ENCODE measurements at regions not wholly inside any gene's neighbourhood (a gene's known extent, or its start where the extent isn't known, plus 50 kb on each side); places are given as distances from the start of the nearest gene placed in this dataset.
A peak's percentile ranks its signal among the peaks of the same experiment; 100 is the strongest.

- no peak for DNase-seq (ENCODE audit: low read depth)
Observed at GRCh38 chr10:93178226-93178625, 104.5 kb downstream of the CYP26A1 start.

DNA sequence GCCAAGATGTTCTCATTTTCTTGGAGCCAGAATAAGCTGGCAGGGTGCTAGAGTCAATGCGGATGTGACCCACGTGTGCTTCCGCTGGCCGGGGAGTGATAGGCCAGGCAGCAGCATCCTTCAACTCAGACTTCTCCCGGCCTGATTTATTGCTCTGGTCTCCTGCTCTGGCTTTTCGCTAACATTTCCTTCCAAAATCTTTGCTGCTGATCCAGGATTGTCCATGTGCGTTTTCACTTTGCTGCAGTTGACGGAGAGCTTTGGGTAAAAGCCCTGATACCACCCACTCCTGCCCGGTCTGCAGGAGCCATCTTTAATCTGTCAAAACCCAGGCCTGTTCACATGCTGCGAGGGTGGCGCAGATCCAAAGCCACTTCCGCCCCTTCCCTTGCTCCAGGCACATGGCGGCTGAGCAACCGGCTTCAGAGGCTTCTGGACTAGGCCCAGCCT is 106.8 kb downstream of the CYP26A1 start:
- DNase-seq (ENCODE audit: low read depth): no peak

DNA sequence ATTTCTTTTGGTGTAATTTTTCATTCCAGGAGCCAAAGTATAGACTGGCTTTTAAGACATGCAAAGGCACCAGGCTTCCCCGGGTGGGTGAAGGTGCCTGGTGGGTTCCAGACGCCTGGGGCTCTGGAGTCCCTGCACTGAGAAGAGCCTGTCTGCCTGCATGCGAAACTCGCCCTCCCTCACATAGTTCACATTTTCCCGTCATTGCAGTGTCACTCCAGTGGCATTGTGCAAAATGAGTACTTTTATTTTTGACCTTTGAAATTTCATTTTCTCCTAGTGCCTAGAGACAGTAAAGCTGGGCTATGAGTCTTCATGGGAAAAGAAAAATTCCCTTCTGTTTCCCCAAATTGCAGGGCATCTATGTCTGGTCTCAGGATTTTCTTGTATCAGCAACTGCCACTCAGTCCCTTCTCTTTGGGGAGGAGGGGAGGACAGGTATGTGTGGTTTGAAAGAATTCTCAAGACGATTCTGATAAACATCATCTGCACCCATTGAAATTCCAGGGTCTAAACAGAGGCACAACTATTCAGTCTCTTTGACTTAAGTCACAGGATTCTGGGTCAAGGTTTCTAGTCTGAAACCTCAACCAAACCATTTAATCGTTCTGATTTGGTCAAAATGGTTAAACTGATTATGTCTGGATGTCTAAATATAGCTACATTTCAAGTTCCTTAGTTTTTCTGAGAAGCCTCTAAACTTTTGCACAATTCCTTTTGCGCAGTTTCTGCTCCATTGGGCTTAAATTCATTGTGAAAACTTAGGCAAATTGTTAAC is 107.8 kb downstream of the CYP26A1 start:
- DNase-seq (ENCODE audit: low read depth): no peak

- DNase-seq (ENCODE audit: low read depth): no peak
Observed at GRCh38 chr10:93182049-93182327, 108.3 kb downstream of the CYP26A1 start.

- DNase-seq (ENCODE audit: low read depth): no peak
Observed at GRCh38 chr10:93182790-93183189, 109.1 kb downstream of the CYP26A1 start.

DNA sequence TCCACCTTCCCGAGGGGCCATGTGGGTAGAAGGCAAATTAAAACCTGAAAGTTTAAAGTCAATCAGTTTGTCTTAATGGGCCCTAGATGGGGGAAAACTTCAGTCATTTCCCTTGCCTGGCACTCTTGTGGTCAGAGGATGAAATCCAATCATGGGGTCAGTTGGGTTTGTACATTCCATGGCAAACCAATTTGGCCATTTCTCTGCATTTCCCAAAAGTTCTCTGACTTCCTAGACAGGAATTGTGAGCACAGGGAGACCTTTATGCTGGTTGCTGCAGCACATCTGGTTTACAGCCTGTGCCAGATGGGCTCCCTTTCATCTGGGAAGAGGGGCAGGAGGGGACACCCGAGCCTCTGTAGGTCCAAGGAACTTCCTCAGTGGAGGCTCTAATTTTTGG is 113.0 kb downstream of the CYP26A1 start:
- no peak for DNase-seq (ENCODE audit: low read depth)

GRCh38 chr10:93189944-93190343 is 116.3 kb downstream of the CYP26A1 start:
- no peak for DNase-seq (ENCODE audit: low read depth)

DNA sequence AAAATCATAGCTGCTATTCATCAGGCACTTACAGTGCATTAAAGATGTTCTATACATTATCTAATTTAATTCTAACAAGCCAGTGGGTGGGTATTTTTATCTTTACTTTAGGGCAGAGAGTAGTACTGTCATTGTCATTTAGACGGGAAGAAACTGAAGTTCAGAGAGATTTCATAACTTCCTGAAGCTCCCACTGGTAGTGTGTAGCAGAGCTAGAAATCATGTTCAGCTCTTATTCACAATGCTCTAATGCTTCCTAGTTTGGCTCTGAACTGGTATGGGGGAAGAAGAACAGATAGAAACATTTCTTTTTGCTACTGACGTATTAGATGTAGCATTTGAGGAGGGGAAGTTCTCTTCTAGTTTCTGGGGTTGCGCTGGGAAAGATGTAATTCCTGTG is 116.7 kb downstream of the CYP26A1 start:
- no peak for DNase-seq (ENCODE audit: low read depth)

DNA sequence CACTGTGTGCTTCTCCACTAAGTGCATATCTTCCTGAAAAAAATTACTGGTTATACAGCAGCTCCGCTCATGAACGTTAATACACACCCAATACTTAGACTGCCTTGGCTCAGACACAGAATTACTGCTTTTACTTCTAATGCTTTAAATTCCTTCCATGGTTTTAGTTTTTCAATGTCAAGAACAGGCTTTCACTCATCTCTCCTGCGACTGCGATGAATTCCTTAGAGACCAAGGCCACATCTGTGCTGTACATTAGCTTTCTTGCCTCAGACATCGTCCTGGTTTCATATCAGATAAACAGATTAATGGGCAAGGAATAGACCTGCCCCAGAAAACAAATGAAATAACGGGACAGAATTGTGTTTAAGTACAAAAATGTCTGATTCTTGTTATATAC is 120.2 kb downstream of the CYP26A1 start:
- no peak for DNase-seq (ENCODE audit: low read depth)

DNA sequence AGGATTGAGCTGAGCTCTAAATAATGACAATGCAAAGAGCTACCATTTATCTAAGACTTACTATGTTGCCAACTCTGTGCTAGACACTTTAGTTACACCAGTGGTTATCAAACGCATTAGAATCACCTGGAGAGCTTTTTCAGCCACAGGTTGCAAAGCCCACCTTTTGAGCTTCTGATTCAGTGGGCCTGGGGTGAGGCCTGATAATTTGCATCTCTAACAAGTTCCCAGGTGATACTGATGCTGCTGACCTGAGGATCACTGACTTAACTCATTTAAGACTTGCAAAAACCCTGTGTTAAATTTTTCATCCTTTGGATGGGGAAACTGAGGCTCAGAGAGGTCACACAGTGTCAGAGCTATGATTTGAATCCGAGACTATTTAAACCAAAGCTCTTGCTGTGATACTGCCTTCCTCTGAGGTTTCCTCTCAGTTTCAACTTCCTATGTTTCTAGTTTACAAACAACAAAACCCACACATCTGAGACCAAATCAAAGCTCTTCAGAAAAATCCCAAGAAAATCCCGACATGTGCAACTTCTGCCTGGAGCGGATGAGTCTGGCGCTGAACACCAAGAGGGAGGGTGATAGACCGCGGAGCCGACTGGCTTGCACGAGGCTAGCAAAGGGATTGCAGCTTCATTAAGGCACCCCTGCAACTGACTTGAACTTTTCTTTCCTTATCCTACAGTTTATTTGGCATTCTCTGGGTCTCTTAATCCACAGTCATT is 124.9 kb downstream of the CYP26A1 start:
- DNase-seq (ENCODE audit: low read depth): peak; percentile 26

DNA sequence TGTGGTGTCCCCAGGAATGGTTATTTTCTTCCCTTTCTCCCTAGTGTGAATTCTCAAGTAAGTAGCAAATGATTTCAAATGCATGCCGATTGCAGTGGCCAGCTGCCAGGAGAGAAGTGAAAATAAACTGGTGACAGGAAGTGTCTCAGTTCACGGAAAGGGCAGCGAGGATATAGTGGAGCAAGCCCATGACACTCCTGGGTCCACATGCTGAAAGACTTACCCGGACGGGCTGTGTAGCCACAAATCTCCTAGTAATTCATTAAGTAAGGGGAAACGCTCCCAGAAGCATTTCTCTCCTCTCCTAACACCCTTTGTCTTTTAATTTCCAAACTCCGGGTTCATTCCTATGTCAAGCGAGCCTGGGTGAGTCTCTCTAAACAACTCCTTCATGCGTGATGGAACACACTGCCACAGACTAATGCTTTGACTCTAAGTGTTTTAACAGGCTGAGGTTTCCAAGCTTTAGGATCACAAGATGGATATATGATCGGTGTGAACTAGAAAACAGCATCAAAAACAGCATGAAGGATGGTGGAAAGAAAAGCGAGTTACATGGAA is 125.6 kb downstream of the CYP26A1 start:
- peak; percentile 65 for DNase-seq (ENCODE audit: low read depth)

DNA sequence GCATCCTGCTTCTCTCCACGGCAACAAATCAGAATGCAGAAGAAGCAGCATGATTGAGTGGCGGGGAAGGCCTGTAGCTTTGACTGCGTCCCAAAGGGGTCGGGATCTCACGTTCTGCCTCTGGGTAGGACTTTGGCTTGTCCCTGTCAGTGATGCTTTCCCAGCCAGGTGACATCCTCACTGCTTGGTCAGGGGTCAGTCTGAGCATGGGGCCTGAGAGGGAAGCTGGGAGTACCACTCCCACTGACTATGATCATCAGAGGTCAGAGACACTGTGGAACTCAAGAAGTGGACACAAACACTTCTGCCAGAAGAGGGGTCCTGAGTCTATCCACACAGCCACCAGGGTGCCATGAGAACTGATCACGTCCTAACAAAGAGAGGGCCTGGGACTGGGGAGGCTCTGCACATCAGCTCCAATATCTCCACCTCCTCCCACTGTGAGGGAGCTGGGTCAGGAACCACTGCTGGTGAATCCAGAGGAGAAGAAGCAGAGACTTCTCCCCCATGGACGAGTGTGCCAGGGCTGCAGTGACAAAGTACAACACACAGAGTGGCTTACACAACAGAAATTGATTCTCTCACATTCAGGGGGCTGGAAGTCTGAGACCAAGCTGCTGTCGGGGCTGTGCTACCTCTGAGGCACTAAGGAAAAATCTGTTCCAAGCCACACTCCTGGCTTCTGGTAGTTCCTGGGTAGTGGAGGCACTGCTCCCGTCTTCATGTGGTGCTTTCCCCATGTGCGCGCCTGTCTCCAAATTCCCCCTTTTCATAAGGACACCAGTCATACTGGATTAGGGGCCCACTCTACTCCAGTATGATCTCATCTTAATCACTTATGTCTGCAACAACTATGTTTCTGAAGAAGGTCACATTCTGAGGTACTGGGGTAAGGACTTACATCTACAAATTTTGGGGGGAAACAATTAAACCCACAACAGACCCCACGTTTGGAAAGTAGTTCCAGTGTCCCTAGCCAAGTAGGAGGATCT is 131.1 kb downstream of the CYP26A1 start:
- DNase-seq (ENCODE audit: low read depth): no peak

GRCh38 chr10:93206652-93207051 is 133.0 kb downstream of the CYP26A1 start:
- no peak for DNase-seq (ENCODE audit: low read depth)

DNA sequence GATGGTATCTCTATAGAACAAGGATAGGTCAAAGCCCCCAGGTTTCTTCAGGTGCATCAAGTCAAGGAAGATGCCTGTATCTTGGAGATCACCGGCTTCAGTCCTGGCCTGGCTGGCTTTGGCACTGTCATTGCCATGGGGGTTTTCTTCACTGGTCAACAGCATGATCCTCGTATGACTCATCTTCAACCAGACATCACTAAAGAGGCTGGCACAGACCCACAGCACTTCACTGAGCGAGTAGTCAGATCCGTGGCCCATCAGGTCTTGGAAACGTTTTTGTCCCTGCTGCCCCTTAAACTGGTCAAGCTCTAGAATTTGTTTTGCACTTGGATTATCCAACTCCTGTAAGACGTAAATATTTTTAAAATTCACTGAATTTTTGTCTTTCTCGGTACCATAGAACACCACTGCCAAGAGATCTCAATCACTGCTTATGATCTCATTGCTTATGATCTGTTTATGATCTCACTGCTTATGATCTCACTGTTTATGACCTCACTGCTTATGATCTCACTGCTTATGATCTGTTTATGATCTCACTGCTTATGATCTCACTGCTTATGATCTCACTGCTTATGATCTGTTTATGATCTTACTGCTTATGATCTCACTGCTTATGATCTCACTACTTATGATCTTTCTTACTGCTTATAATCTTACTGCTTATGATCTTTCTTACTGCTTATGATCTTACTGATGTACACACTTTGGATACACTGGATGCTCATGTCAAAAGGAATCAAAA is 135.2 kb downstream of the CYP26A1 start:
- no peak for DNase-seq (ENCODE audit: low read depth)

- no peak for DNase-seq (ENCODE audit: low read depth)
Observed at GRCh38 chr10:93211991-93212390, 138.3 kb downstream of the CYP26A1 start.

GRCh38 chr10:93215312-93215711 is 141.6 kb downstream of the CYP26A1 start:
- DNase-seq (ENCODE audit: low read depth): no peak

DNA sequence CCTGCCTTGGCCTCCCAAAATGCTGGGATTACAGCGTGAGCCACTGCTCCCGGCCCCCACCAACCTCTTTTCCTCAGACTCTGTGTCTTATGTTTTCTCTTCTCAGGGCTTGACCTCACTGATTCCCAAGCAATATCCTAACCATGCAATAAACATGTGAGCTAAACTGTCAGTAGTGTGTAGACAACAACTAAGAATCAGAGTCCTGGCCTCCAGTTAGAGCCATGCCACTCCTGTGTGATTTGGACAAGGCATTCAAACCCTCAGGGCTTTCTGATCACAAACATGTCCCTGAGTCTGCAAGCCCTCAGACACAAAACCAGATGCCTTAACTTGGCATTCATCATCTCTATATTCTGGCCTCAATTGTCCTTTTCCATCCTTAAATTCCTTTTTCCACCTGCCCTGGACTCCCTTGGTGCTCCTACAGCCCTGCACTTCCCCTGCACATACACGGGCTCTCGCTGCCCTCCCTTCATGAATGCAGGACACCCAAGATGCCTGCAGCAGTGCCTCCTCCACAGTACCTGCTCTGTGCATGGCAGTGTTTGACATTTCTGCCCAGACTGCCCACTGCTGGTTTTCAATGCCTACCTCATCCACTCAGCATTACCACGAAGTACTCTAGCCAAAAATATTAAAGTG is 142.8 kb downstream of the CYP26A1 start:
- no peak for DNase-seq (ENCODE audit: low read depth)

GRCh38 chr10:93218386-93218785 is 144.7 kb downstream of the CYP26A1 start:
- DNase-seq (ENCODE audit: low read depth): no peak

- no peak for DNase-seq (ENCODE audit: low read depth)
Observed at GRCh38 chr10:93219347-93219746, 145.7 kb downstream of the CYP26A1 start.

GRCh38 chr10:93220296-93221170 is 146.8 kb downstream of the CYP26A1 start:
- DNase-seq (ENCODE audit: low read depth): no peak

Data from non-pigmented ciliary epithelial cell (primary cell).